Suprapubic skin (tissue), 4 donors: ENCODE measurements at regions not wholly inside any gene's neighbourhood (a gene's known extent, or its start where the extent isn't known, plus 50 kb on each side); places are given as distances from the start of the nearest gene placed in this dataset.

Experiments used
- DNase-seq, 2 donors: peaks; one replicate each; pipeline ENCODE4 v3.0.0-alpha.2; 2019; ENCODE audit warnings: low spot score in 2 of 2
- H3K27ac ChIP-seq: fragments of 200-600 bp; sonication (generic); one replicate; pipeline ENCODE4 v1.5.1; 2019
- H3K27me3 ChIP-seq: fragments of 200-600 bp; sonication (generic); one replicate; pipeline ENCODE4 v1.5.1; 2019
- H3K36me3 ChIP-seq: fragments of 200-600 bp; sonication (generic); one replicate; pipeline ENCODE4 v1.5.1; 2019
- H3K4me1 ChIP-seq: fragments of 200-600 bp; sonication (generic); one replicate; pipeline ENCODE4 v1.5.1; 2019
- H3K4me3 ChIP-seq: fragments of 200-600 bp; sonication (generic); one replicate; pipeline ENCODE4 v1.5.1; 2019; ENCODE audit warnings: mild to moderate bottlenecking
- H3K9me3 ChIP-seq: fragments of 200-600 bp; sonication (generic); one replicate; pipeline ENCODE4 v1.5.1; 2019
- EP300 ChIP-seq: sonication (generic); formaldehyde crosslinking; IDR thresholded peaks from one replicate; pipeline ENCODE4 v1.6.1; 2017; ENCODE audit warnings: antibody characterized with exemption
- POLR2A ChIP-seq, 2 donors: fragments of 450-650 bp; IDR thresholded peaks; one replicate each; pipeline ENCODE4 v1.6.1; 2017; ENCODE audit warnings: antibody characterized with exemption in 2 of 2, mild to moderate bottlenecking in 2 of 2, moderate library complexity in 2 of 2
- POLR2AphosphoS5 ChIP-seq, 3 donors: sonication (generic); formaldehyde crosslinking; IDR thresholded peaks; one replicate each; pipeline ENCODE4 v1.6.1; 2017; ENCODE audit warnings: antibody characterized with exemption in 3 of 3
- WGBS: methylation state at CpG from one replicate; pipeline ENCODE4 v1.1.5; 2018; 5-methylcytosine and 5-hydroxymethylcytosine counted together
- TF ChIP-seq, protein P1 (sequence below), 2 donors: fragments of 200-600 bp in 1 of 2; fragments of 450-650 bp in 1 of 2; sonication (generic) in 1 of 2; IDR thresholded peaks; one replicate each; pipeline ENCODE4 v1.5.1; 2016 to 2019; ENCODE audit warnings: antibody characterized with exemption in 2 of 2, mild to moderate bottlenecking in 1 of 2, moderate library complexity in 1 of 2

DNA sequence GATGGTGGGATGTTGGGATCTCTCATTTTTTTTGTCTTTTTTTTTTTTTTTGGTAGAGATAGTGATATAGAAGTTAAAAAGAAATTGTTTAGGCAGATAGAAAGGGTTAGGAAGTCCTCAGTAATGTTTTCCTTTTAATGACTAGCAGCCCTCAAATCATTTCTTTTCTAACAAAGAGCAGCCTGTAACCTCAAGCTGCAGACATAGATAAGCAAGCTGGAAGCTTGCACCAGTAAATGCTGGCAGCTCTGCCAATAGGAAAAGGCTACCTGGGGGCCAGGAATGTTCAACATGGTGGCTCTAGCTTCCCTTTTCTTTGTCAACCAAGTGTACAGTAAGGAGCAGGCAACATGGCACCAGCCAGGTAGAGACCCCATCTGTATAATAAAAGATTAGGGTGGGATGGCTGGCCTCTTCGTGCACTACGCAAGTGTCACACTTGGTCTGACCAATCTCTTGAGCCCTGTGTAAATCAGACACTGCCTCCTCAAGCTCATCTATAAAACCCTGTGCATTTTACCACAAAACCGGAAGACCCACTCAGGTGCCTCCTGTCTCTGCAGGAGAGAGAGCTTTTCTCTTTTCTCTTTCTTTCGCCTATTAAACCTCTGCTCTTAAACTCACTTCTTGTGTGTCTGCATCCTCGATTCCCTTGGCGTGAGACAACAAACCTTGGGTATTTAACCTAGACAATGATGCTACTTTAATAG lies 212.9 kb downstream of the SNX10 start:
- Histone ChIP-seq H3K27ac (no peak overlapping the region), H3K4me3 (no peak overlapping the region), H3K9me3 (no peaks in the 10 kb centered on the region), H3K4me1 (no peaks in the 10 kb centered on the region), H3K27me3 (peaks cover 8% of the 10 kb centered on the region), H3K36me3 (no peaks in the 10 kb centered on the region)
- no peak for DNase-seq
- WGBS, result 96% methylated on average over 6 of the region's 6 CpGs
- no peak for TF ChIP-seq POLR2A (IDR thresholded peaks at IDR 0.05)
- TF ChIP-seq, protein P1, sequence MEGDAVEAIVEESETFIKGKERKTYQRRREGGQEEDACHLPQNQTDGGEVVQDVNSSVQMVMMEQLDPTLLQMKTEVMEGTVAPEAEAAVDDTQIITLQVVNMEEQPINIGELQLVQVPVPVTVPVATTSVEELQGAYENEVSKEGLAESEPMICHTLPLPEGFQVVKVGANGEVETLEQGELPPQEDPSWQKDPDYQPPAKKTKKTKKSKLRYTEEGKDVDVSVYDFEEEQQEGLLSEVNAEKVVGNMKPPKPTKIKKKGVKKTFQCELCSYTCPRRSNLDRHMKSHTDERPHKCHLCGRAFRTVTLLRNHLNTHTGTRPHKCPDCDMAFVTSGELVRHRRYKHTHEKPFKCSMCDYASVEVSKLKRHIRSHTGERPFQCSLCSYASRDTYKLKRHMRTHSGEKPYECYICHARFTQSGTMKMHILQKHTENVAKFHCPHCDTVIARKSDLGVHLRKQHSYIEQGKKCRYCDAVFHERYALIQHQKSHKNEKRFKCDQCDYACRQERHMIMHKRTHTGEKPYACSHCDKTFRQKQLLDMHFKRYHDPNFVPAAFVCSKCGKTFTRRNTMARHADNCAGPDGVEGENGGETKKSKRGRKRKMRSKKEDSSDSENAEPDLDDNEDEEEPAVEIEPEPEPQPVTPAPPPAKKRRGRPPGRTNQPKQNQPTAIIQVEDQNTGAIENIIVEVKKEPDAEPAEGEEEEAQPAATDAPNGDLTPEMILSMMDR (IDR thresholded peaks at IDR 0.05), result no peak
- no peak for TF ChIP-seq POLR2AphosphoS5 (IDR thresholded peaks at IDR 0.05)
- TF ChIP-seq EP300, result no peak

DNA sequence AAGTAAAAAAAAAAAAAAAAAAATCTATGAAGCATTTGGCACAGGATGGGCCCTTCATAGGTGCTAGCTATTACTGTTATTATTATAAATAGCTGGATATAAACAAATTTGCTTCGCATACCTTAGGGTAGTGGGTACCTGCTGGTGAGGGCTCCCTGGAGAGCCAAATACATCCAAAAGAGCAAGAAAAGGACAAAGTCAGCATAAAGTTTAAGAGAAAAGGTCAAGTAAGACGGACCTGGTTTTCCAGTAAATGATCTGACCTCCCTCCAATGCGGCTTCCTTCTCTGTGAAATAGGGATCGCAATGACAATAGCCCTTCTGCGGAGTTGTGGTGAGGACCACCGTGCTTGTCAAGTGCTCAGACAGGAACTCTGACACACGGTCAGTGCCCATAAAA lies 214.5 kb downstream of the SNX10 start:
- H3K36me3 ChIP-seq, result no peaks in the 10 kb centered on the region
- H3K27ac ChIP-seq, result no peak overlapping the region
- TF ChIP-seq EP300, result no peak
- TF ChIP-seq, protein P1 (IDR thresholded peaks at IDR 0.05), result no peak
- no peak for TF ChIP-seq POLR2AphosphoS5 (IDR thresholded peaks at IDR 0.05)
- no peak for TF ChIP-seq POLR2A (IDR thresholded peaks at IDR 0.05)
- peaks cover 8% of the 10 kb centered on the region for H3K27me3 ChIP-seq
- no peaks in the 10 kb centered on the region for H3K9me3 ChIP-seq
- no peak for DNase-seq
- H3K4me1 ChIP-seq, result no peaks in the 10 kb centered on the region
- WGBS, result 85% methylated on average over 7 of the region's 7 CpGs
- H3K4me3 ChIP-seq, result no peak overlapping the region

DNA sequence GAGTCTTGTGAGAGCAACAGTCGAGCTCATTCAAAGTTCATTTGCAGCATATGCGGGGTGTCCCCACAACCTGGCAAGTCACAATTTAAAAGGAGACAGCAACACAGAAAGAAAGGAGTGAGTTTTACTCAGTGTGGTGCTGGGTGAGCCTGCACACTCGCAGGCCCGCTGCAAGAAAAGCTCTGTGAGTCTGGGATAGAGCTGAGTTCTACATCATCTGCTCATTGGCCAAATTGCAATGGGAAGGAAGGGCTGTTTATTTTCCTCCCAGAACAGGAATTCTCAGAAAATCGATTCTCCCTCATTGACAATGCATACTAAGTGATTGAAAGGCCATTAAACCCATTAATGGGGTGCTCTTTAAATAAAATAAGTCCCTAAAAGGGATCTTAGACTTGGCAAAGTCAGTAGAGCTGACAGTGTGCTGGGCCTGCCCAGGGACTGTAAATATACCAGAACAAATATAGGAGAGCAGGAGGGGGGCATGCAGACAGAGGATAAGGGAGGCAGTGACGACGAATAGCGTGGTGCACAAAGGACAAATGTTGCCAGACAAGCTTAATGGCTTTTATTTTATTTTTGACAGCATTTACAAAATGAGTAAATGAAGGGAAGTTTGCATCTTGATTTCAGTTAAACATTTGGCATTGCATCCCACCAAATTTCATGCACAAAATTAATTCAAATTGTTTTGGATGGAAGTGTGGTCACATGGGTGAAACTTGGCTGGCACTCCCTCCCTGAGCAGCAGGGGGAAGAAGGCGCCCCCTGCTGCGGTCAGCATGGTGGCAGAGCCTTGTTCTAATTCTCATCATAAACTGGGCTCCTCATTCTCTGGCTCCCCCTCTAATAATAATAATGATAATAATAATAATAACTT lies 215.7 kb downstream of the SNX10 start:
- no peak for TF ChIP-seq POLR2AphosphoS5 (IDR thresholded peaks at IDR 0.05)
- no peak for TF ChIP-seq POLR2A (IDR thresholded peaks at IDR 0.05)
- TF ChIP-seq EP300, result no peak
- TF ChIP-seq, protein P1 (IDR thresholded peaks at IDR 0.05), result no peak
- Histone ChIP-seq H3K27me3 (peaks cover 8% of the 10 kb centered on the region), H3K9me3 (no peaks in the 10 kb centered on the region), H3K4me1 (no peaks in the 10 kb centered on the region), H3K36me3 (no peaks in the 10 kb centered on the region), H3K27ac (no peak overlapping the region), H3K4me3 (no peak overlapping the region)
- DNase-seq, result no peak
- WGBS, result 76% methylated on average over 10 of the region's 10 CpGs

DNA sequence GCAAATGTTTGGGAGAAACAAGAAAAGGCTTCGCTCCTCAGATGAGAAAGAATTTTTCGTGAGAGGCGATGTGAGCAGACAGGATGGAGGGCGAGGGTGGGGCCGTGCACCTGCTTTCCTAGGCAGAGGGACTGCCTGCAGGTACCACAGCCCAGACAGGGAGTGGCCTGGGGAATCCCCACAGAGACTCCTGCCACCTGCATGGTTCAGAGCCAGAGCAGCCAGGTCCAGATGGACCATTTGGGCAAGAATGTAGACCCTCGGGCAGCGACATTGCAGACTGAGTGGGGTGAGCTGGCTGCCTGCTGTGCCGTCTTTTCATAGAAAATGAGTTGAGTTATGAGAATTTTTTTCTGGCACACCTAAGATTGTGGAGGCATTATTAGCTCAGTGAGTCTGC lies 216.8 kb downstream of the SNX10 start:
- 52% methylated on average over 8 of the region's 8 CpGs for WGBS
- Histone ChIP-seq H3K27me3 (peaks cover 8% of the 10 kb centered on the region), H3K36me3 (no peaks in the 10 kb centered on the region), H3K4me3 (no peak overlapping the region), H3K4me1 (no peaks in the 10 kb centered on the region), H3K9me3 (no peaks in the 10 kb centered on the region), H3K27ac (no peak overlapping the region)
- no peak for DNase-seq
- TF ChIP-seq EP300 (no peak), POLR2AphosphoS5 (IDR thresholded peaks at IDR 0.05) (no peak)
- TF ChIP-seq, protein P1 (IDR thresholded peaks at IDR 0.05), result no peak

DNA sequence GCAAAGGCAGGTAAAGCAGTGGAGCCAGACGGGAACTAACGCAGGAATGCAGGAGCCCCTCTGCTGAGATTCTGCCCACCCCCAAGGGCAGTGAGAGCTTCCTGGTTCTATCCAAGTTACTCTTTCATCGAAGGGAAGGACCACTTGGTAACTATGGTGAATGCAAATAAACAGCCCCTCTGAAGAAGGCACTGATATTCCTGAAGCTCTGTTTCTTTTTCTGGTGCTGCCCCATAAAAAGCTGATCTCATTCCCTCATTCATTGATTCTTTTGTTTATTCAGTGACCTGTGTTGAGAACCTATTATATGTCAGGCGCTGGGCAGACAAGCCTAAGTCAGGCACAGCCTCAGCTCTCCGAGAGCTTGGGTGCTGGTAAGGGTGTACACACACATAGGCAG lies 217.3 kb downstream of the SNX10 start:
- Histone ChIP-seq H3K36me3 (no peaks in the 10 kb centered on the region), H3K4me3 (no peak overlapping the region), H3K9me3 (no peaks in the 10 kb centered on the region), H3K27me3 (peaks cover 8% of the 10 kb centered on the region), H3K27ac (no peak overlapping the region), H3K4me1 (no peaks in the 10 kb centered on the region)
- no peak for TF ChIP-seq POLR2A (IDR thresholded peaks at IDR 0.05)
- TF ChIP-seq, protein P1 (IDR thresholded peaks at IDR 0.05), result no peak
- TF ChIP-seq POLR2AphosphoS5 (IDR thresholded peaks at IDR 0.05), result no peak
- no peak for TF ChIP-seq EP300
- WGBS, result 69% methylated on average over 5 of the region's 5 CpGs
- DNase-seq, result no peak
